ENCODE measurements at regions not wholly inside any gene's neighbourhood (a gene's known extent, or its start where the extent isn't known, plus 50 kb on each side); places are given as distances from the start of the nearest gene placed in this dataset.

DNA sequence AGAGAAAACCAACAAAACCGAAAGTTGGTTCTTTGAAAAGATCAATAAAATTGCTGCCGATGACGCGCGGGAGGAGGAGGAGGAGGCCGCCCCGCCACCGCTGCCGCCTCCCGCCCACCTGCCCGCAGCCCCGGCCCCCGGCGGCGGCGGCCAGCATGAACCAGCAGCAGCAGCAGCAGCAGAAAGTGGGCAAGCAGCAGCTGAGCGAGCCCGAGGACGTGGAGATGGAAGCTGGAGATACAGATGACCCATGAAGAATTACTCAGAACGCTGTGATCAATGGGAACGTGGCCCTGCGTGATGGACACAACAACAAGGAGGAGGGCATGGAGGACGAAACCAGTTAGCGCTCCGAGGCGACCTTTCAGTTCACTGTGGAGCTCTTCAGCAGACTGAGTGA lies 53.9 kb upstream of the EFNA5 start:
- TF ChIP-seq ARNTL (CRISPR knock-in tag; IDR thresholded peaks at IDR 0.05; ENCODE audit: borderline replicate concordance, low read depth) (no peak), PPARA (CRISPR knock-in tag; IDR thresholded peaks at IDR 0.05; ENCODE audit: borderline replicate concordance) (no peak), SNAI2 (CRISPR knock-in tag; IDR thresholded peaks at IDR 0.05) (no peak), ZFP30 (CRISPR knock-in tag; IDR thresholded peaks at IDR 0.05) (no peak), RARB (CRISPR knock-in tag; IDR thresholded peaks at IDR 0.05) (no peak), ESRRG (CRISPR knock-in tag; IDR thresholded peaks at IDR 0.05) (no peak), ZC3H10 (CRISPR knock-in tag; IDR thresholded peaks at IDR 0.05) (no peak), BACH2 (CRISPR knock-in tag; IDR thresholded peaks at IDR 0.05; ENCODE audit: borderline replicate concordance) (no peak), ZFP3 (CRISPR knock-in tag; IDR thresholded peaks at IDR 0.05) (no peak), ZNF8 (CRISPR knock-in tag; IDR thresholded peaks at IDR 0.05) (no peak)
- TF ChIP-seq, protein P1, sequence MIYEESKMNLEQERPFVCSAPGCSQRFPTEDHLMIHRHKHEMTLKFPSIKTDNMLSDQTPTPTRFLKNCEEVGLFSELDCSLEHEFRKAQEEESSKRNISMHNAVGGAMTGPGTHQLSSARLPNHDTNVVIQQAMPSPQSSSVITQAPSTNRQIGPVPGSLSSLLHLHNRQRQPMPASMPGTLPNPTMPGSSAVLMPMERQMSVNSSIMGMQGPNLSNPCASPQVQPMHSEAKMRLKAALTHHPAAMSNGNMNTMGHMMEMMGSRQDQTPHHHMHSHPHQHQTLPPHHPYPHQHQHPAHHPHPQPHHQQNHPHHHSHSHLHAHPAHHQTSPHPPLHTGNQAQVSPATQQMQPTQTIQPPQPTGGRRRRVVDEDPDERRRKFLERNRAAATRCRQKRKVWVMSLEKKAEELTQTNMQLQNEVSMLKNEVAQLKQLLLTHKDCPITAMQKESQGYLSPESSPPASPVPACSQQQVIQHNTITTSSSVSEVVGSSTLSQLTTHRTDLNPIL (CRISPR knock-in tag; IDR thresholded peaks at IDR 0.05; ENCODE audit: low read depth): no peak
- TF ChIP-seq, protein P2, sequence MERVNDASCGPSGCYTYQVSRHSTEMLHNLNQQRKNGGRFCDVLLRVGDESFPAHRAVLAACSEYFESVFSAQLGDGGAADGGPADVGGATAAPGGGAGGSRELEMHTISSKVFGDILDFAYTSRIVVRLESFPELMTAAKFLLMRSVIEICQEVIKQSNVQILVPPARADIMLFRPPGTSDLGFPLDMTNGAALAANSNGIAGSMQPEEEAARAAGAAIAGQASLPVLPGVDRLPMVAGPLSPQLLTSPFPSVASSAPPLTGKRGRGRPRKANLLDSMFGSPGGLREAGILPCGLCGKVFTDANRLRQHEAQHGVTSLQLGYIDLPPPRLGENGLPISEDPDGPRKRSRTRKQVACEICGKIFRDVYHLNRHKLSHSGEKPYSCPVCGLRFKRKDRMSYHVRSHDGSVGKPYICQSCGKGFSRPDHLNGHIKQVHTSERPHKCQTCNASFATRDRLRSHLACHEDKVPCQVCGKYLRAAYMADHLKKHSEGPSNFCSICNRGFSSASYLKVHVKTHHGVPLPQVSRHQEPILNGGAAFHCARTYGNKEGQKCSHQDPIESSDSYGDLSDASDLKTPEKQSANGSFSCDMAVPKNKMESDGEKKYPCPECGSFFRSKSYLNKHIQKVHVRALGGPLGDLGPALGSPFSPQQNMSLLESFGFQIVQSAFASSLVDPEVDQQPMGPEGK (CRISPR knock-in tag; IDR thresholded peaks at IDR 0.05; ENCODE audit: borderline replicate concordance): no peak
